Common myeloid progenitor, CD34-positive (primary cell): ENCODE measurements at regions not wholly inside any gene's neighbourhood (a gene's known extent, or its start where the extent isn't known, plus 50 kb on each side); places are given as distances from the start of the nearest gene placed in this dataset.
"Not testable (repeated sequence)": the region's sequence is repeated elsewhere in the genome, so short reads cannot be mapped to it uniquely, and the experiment has no call there.

Experiments
- CTCF ChIA-PET: fragments of 350-600 bp; sonication (Branson Sonifier 250); formaldehyde crosslinking; loops from one replicate; lab custom pipeline; 2021; ENCODE audit warnings: antibody characterized with exemption; lab: Charles Lee
- POLR2A ChIA-PET: fragments of 350-600 bp; sonication (Branson Sonifier 250); formaldehyde crosslinking; loops from one replicate; lab custom pipeline; 2021; ENCODE audit warnings: antibody characterized with exemption; lab: Charles Lee
- DNase-seq, 3 donors: peaks; one replicate each; pipeline versions ENCODE4 v3.0.0 to v3.0.0-alpha.2; 2013
- H3K27ac ChIP-seq, 2 experiments: 1 replicate in 1 of 2; 2 replicates in 1 of 2; pipeline ENCODE4 v1.7.0; 2013; ENCODE audit warnings: inconsistent platforms in 2 of 2, low read length in 2 of 2, mild to moderate bottlenecking in 2 of 2, low read depth in 1 of 2, moderate library complexity in 1 of 2; ENCODE audit not compliant: severe bottlenecking in 2 of 2, insufficient read depth in 1 of 2, poor library complexity in 1 of 2
- H3K27me3 ChIP-seq, 5 experiments: replicated peaks in 2 of 5; 1 replicate in 3 of 5; 2 replicates in 2 of 5; pipeline versions ENCODE4 v1.6.1 to v1.7.0; 2013; ENCODE audit warnings: low read length in 4 of 5, mild to moderate bottlenecking in 2 of 5, moderate library complexity in 2 of 5, inconsistent platforms in 1 of 5; ENCODE audit not compliant: insufficient read depth in 5 of 5, control insufficient read depth in 4 of 5
- H3K36me3 ChIP-seq, 4 experiments: 1 replicate in 2 of 4; 2 replicates in 2 of 4; pipeline versions ENCODE4 v1.6.1 to v1.7.0; 2013; ENCODE audit warnings: low read length in 3 of 4, control low read depth in 1 of 4, mild to moderate bottlenecking in 1 of 4; ENCODE audit not compliant: control insufficient read depth in 4 of 4, insufficient read depth in 4 of 4
- H3K4me1 ChIP-seq, 4 experiments: 1 replicate in 3 of 4; 2 replicates in 1 of 4; pipeline versions ENCODE4 v1.6.1 to v1.7.1; 2013; ENCODE audit warnings: low read length in 3 of 4, mild to moderate bottlenecking in 3 of 4, control low read depth in 1 of 4, inconsistent platforms in 1 of 4, moderate library complexity in 1 of 4; ENCODE audit not compliant: control insufficient read depth in 4 of 4, insufficient read depth in 4 of 4; ENCODE audit errors: control extremely low read depth in 1 of 4
- H3K4me3 ChIP-seq, 7 experiments: 1 replicate in 4 of 7; 2 replicates in 3 of 7; pipeline versions ENCODE4 v1.5.1 to v1.7.0; 2013; ENCODE audit warnings: mild to moderate bottlenecking in 7 of 7, low read length in 6 of 7, moderate library complexity in 6 of 7, inconsistent platforms in 2 of 7, low read depth in 2 of 7, control low read depth in 1 of 7; ENCODE audit not compliant: insufficient read depth in 4 of 7, control insufficient read depth in 1 of 7; ENCODE audit errors: extremely low read depth in 1 of 7
- H3K9me3 ChIP-seq, 5 experiments: 1 replicate in 4 of 5; 2 replicates in 1 of 5; pipeline versions ENCODE4 v1.6.1 to v1.7.1; 2013; ENCODE audit warnings: low read length in 4 of 5, mild to moderate bottlenecking in 2 of 5, inconsistent platforms in 1 of 5, low read depth in 1 of 5, moderate library complexity in 1 of 5; ENCODE audit not compliant: control insufficient read depth in 4 of 5, insufficient read depth in 2 of 5; ENCODE audit errors: control extremely low read depth in 1 of 5
- WGBS: methylation state at CpG from one replicate; pipeline ENCODE4 v1.1.5; 2013; ENCODE audit not compliant: insufficient coverage; 5-methylcytosine and 5-hydroxymethylcytosine counted together

- no peak overlapping the region for H3K27ac ChIP-seq
- H3K27me3 ChIP-seq: no peaks in the 10 kb centered on the region
- H3K4me3 ChIP-seq: no peak overlapping the region
- H3K36me3 ChIP-seq: no peaks in the 10 kb centered on the region
- no peaks in the 10 kb centered on the region for H3K4me1 ChIP-seq
- POLR2A ChIA-PET: no interaction called here
- CTCF ChIA-PET: no interaction called here
- DNase-seq: no peak
- WGBS: 83% methylated on average over 1 of the region's 2 CpGs
- H3K9me3 ChIP-seq: no peaks in the 10 kb centered on the region
Measured at GRCh38 chr4:177975315-177975987, 533.2 kb upstream of the AGA start.

- H3K27ac ChIP-seq: no peak overlapping the region
- ChIA-PET CTCF (no interaction called here), POLR2A (no interaction called here)
- no peaks in the 10 kb centered on the region for H3K9me3 ChIP-seq
- H3K4me1 ChIP-seq: no peaks in the 10 kb centered on the region
- H3K4me3 ChIP-seq: no peak overlapping the region
- H3K36me3 ChIP-seq: no peaks in the 10 kb centered on the region
- no peaks in the 10 kb centered on the region for H3K27me3 ChIP-seq
- no peak for DNase-seq
- no CpG with 5 or more reads among the region's 1 CpG for WGBS
Measured at GRCh38 chr4:177986236-177986635, 544.0 kb upstream of the AGA start.

GRCh38 chr4:177987896-177988295 is 545.7 kb upstream of the AGA start:
- H3K9me3 ChIP-seq: no peaks in the 10 kb centered on the region
- CTCF ChIA-PET: no interaction called here

DNA sequence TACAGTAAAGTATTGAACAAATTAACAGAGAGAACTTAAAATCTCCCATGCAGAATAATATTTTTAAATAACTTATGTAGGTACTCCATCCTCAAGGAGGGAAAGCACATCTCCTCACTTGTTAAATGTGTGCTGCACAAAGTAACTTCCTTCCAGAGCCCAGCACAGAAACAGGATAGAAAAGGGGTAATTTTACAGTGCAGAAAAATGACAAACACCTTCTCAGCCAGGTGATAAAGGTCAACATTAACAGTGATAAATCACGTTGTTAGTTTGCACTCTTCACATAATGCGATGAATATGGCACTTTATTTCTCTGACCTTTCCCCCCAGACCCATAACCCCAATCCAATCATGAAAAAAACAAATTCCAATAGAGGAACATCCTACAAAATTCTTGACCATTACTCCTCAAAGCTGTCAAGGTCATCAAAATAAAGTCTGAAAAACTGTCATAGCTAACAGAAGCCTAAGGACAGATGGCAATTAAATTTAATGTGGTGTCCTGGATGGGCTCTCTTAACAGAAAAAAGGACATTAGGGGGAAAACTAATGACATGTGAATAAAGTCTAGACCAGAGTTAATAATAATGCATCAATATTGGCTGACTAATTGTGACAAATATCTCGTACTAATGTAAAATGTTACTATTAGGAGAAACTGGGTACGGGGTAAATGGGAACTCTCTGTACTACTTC is 547.4 kb upstream of the AGA start:
- Histone ChIP-seq H3K27me3 (no peaks in the 10 kb centered on the region), H3K36me3 (no peaks in the 10 kb centered on the region), H3K4me3 (no peak overlapping the region), H3K9me3 (no peaks in the 10 kb centered on the region), H3K4me1 (no peaks in the 10 kb centered on the region), H3K27ac (no peak overlapping the region)
- CTCF ChIA-PET: interaction anchor here (1.0 kb wide), 1 partner anchor 37 kb away, joined by 3 read pairs; no protein-coding TSS in a partner anchor
- 100% methylated on average over 2 of the region's 4 CpGs for WGBS
- DNase-seq: no peak
- POLR2A ChIA-PET: no interaction called here

More at GRCh38 chr4:177987896-177988295, 545.7 kb upstream of the AGA start:
- Histone ChIP-seq H3K27ac (no peak overlapping the region), H3K27me3 (no peaks in the 10 kb centered on the region), H3K36me3 (no peaks in the 10 kb centered on the region), H3K4me1 (no peaks in the 10 kb centered on the region), H3K4me3 (no peak overlapping the region)
- POLR2A ChIA-PET: no interaction called here
- WGBS: no CpG with 5 or more reads among the region's 1 CpG
- DNase-seq: no peak

- WGBS: no CpG with 5 or more reads among the region's 5 CpGs
- POLR2A ChIA-PET: no interaction called here
Measured at GRCh38 chr4:178003098-178003657, 560.9 kb upstream of the AGA start.

GRCh38 chr4:178010596-178010995 is 568.4 kb upstream of the AGA start:
- WGBS: 67% methylated on average over 1 of the region's 3 CpGs

More at GRCh38 chr4:178003098-178003657, 560.9 kb upstream of the AGA start:
- CTCF ChIA-PET: no interaction called here
- Histone ChIP-seq H3K27me3 (no peaks in the 10 kb centered on the region), H3K9me3 (no peaks in the 10 kb centered on the region), H3K36me3 (no peaks in the 10 kb centered on the region), H3K27ac (no peak overlapping the region), H3K4me3 (no peak overlapping the region), H3K4me1 (no peaks in the 10 kb centered on the region)
- DNase-seq: no peak

GRCh38 chr4:178015046-178015445 is 572.8 kb upstream of the AGA start:
- H3K4me3 ChIP-seq, H3K36me3 ChIP-seq, H3K9me3 ChIP-seq, DNase-seq, H3K27me3 ChIP-seq, CTCF ChIA-PET, H3K27ac ChIP-seq, POLR2A ChIA-PET, H3K4me1 ChIP-seq: not testable (repeated sequence)
- WGBS: 99% methylated on average over 10 of the region's 27 CpGs

More at GRCh38 chr4:178010596-178010995, 568.4 kb upstream of the AGA start:
- Histone ChIP-seq H3K4me1 (no peaks in the 10 kb centered on the region), H3K36me3 (no peaks in the 10 kb centered on the region), H3K4me3 (no peak overlapping the region), H3K27ac (no peak overlapping the region), H3K9me3 (no peaks in the 10 kb centered on the region), H3K27me3 (no peaks in the 10 kb centered on the region)
- POLR2A ChIA-PET: no interaction called here
- DNase-seq: no peak
- CTCF ChIA-PET: no interaction called here
